ENCODE measurements at regions not wholly inside any gene's neighbourhood (a gene's known extent, or its start where the extent isn't known, plus 50 kb on each side); places are given as distances from the start of the nearest gene placed in this dataset.
A peak's percentile ranks its signal among the peaks of the same experiment; 100 is the strongest.
"Not testable (repeated sequence)": the region's sequence is repeated elsewhere in the genome, so short reads cannot be mapped to it uniquely, and the experiment has no call there.

DNA sequence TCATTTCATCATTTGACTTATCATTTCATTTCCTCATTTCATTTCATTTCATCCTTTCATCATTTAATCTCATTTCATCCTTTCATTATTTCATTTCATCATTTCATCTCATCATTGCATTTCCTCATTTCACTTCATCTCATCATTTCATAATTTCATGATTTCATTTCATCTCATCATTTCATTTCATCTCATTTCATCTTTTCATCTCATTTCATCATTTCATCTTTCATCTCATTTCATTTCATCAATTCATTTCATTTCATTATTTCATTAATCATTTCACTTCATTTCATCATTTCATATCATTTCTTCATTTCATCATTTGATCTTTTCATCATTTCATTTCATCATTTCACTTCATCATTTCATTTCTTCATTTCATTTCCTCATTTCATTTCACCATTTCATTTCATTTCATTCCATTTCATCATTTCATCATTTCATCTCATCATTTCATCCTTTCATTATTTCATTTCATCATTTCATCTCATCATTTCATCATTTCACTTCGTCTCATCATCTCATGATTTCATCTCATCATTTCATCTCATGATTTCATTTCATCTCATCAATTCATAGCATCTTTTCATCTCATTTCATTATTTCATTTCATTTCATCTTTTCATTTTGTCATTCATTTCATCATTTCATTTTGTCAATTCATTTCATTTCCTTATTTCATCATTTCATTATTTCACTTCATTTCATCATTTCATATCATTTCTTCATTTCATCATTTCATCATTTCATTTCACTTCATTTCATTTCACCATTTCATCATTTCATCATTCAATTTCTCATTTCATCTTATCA, 131.1 kb downstream of the ZNF92 start:
- BruUV-seq (replicated peaks); intact Hi-C loops (cut with micrococcal nuclease; ENCODE audit: unreplicated experiment); CTCF ChIA-PET (ENCODE audit: low intra/inter-chr PET ratio, low total read pairs); ATAC-seq; in situ Hi-C loops (cut with HindIII; ENCODE audit: extremely low pct_ligation_motif_present, low pct_unique_long_range_greater_than_20kb); DNase-seq (ENCODE audit: low spot score); H3K9ac ChIP-seq (ENCODE audit: insufficient read depth, low read depth, low read length); H3K4me2 ChIP-seq (ENCODE audit: low read depth, low read length); H3K27ac ChIP-seq (ENCODE audit: extremely low read length, insufficient read depth, low read length); H2AFZ ChIP-seq (ENCODE audit: low read length); H3K79me2 ChIP-seq (ENCODE audit: insufficient read depth, low read length); POLR2A ChIA-PET; H4K20me1 ChIP-seq (ENCODE audit: insufficient read depth, low read length); H3K4me1 ChIP-seq (ENCODE audit: insufficient read depth, low read length); H3K36me3 ChIP-seq (replicated peaks in 1 of 2; ENCODE audit: control insufficient read depth in 1 of 2, insufficient read depth in 2 of 2, low read length in 2 of 2); H3K9me3 ChIP-seq (ENCODE audit: low read length); FAIRE-seq; H3K27me3 ChIP-seq (ENCODE audit: control insufficient read depth in 1 of 2, insufficient read depth in 2 of 2, low read length in 2 of 2); H3K4me3 ChIP-seq (replicated peaks in 1 of 3; ENCODE audit: insufficient read depth in 1 of 3, low read depth in 2 of 3, low read length in 3 of 3); TF ChIP-seq ATF7 (CRISPR knock-in tag; IDR thresholded peaks at IDR 0.05): not testable (repeated sequence)
- TF ChIP-seq ZNF24 (IDR thresholded peaks at IDR 0.05) = peak; percentile 93
- peak; percentile 86 for TF ChIP-seq ATF7 (IDR thresholded peaks at IDR 0.05)
- TF ChIP-seq RAD51 (IDR thresholded peaks at IDR 0.05; ENCODE audit: borderline replicate concordance) = 0 out of 2 replicates have a peak, but pooled peaks have one; percentile 4
- WGBS (ENCODE audit: low lambda C conversion rate) = 70% methylated on average over 1 of the region's 1 CpG

DNA sequence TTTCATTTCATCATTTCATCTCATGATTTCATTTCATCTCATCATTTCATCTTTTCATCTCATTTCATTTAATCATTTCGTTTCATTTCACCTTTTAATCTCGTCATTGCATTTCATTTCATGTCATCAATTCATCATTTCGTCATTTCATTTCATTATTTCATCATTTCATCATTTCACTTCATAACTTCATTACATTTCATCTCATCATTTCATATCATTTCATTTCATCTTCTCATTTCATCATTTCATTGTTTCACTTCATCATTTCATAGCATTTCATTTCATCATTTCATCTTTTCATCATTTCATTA, 131.6 kb downstream of the ZNF92 start:
- H3K4me3 ChIP-seq (replicated peaks in 1 of 3; ENCODE audit: insufficient read depth in 1 of 3, low read depth in 2 of 3, low read length in 3 of 3); H3K9ac ChIP-seq (ENCODE audit: insufficient read depth, low read depth, low read length); H3K36me3 ChIP-seq (replicated peaks in 1 of 2; ENCODE audit: control insufficient read depth in 1 of 2, insufficient read depth in 2 of 2, low read length in 2 of 2); POLR2A ChIA-PET; H3K4me1 ChIP-seq (ENCODE audit: insufficient read depth, low read length); DNase-seq (ENCODE audit: low spot score); H3K79me2 ChIP-seq (ENCODE audit: insufficient read depth, low read length); H3K9me3 ChIP-seq (ENCODE audit: low read length); CTCF ChIA-PET (ENCODE audit: low intra/inter-chr PET ratio, low total read pairs); intact Hi-C loops (cut with micrococcal nuclease; ENCODE audit: unreplicated experiment); in situ Hi-C loops (cut with HindIII; ENCODE audit: extremely low pct_ligation_motif_present, low pct_unique_long_range_greater_than_20kb); H3K4me2 ChIP-seq (ENCODE audit: low read depth, low read length); H3K27me3 ChIP-seq (ENCODE audit: control insufficient read depth in 1 of 2, insufficient read depth in 2 of 2, low read length in 2 of 2); FAIRE-seq; ATAC-seq; H2AFZ ChIP-seq (ENCODE audit: low read length); BruUV-seq (replicated peaks); H4K20me1 ChIP-seq (ENCODE audit: insufficient read depth, low read length); H3K27ac ChIP-seq (ENCODE audit: extremely low read length, insufficient read depth, low read length); TF ChIP-seq ATF7 (CRISPR knock-in tag; IDR thresholded peaks at IDR 0.05): not testable (repeated sequence)
- WGBS (ENCODE audit: low lambda C conversion rate) = 42% methylated on average over 3 of the region's 3 CpGs
- 0 out of 2 replicates have a peak, but pooled peaks have one; percentile 14 for TF ChIP-seq ATF7 (IDR thresholded peaks at IDR 0.05)
